Esophagus squamous epithelium (tissue), 4 donors: ENCODE measurements at regions not wholly inside any gene's neighbourhood (a gene's known extent, or its start where the extent isn't known, plus 50 kb on each side); places are given as distances from the start of the nearest gene placed in this dataset.

Source experiments
- CTCF ChIP-seq, 6 experiments: fragments of 450-650 bp in 4 of 6; fragments of 200-600 bp in 2 of 6; sonication (generic) in 2 of 6; IDR thresholded peaks; one replicate each; pipeline ENCODE4 v1.5.1; 2016 to 2019; ENCODE audit warnings: antibody characterized with exemption in 6 of 6, mild to moderate bottlenecking in 4 of 6, moderate library complexity in 4 of 6
- POLR2A ChIP-seq, 4 donors: fragments of 450-650 bp; IDR thresholded peaks; one replicate each; pipeline ENCODE4 v1.6.1; 2017; ENCODE audit warnings: antibody characterized with exemption in 4 of 4, mild to moderate bottlenecking in 4 of 4, moderate library complexity in 3 of 4

DNA sequence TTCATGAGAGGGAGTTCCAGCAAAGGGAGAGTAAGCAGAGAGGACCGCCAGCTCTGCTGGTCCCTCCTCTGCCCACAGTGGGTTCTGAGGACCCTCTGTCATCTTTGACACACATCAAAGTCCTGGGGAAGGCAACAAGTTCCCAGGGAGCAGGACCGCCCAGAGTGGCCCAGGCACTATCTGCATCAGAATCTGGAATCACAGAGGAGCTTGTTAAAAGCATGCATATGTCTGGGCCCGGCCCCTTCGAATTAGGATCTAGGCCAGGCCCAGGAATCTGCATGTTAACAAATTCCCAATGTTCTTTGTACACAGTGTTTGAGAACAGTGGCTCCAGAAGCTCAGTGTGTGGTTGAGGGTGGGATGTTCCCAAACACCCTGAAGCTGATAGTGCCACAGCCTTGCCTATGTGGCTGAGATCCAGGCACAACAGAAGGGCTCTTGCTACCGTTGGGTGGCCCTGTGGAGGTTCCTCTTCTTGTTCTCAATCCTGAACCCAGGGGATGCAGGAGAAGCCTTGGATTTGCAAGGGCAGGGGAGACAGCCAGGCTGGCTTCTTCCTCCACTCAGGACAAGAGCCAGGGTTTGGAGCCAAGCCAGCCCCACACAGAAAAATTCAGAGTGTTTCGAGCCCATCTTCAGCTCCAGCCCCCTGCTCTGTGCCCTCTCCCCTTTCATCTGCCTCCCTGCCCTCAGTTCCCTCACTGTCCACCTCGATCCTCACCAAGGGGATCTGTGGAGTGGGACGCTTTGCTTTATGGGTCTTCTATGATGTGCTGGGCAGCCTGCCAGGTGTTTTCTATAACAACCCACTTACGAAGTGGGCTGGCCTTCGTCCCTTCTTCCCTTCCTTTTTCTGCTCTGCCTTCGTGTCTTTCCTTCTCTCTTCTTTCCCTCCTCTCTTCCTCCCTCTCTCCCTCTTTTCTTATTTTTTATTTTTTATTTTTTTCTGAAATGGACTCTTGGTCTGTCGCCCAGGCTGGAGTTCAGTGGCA lies 129.0 kb upstream of the TMPRSS2 start:
- TF ChIP-seq POLR2A (IDR thresholded peaks at IDR 0.05) (no peak), CTCF (IDR thresholded peaks at IDR 0.05) (no peak)
